ENCODE measurements at regions not wholly inside any gene's neighbourhood (a gene's known extent, or its start where the extent isn't known, plus 50 kb on each side); places are given as distances from the start of the nearest gene placed in this dataset.

DNA sequence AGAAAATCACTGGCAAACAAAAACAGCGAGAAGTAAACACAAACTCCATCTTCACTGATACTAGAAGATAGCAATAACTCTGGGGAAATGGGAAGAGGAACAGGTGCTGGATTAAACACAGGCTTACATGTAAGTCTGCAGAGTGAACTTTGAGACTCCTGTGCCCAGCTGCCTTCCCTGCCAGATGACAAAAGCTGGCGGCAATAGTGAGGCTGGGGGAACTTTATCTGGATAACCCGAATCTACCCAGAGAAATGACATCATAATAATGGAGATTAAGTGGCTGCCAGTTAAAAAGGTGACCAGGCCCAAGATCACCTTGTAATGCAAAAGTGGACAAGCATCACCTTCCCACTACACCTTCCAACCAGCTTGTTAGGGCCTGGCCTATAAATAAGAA lies 184.5 kb downstream of the CHRM3 start:
- Histone ChIP-seq H2AFZ (ENCODE audit: low read length) (no peak overlapping the region), H3K27me3 (ENCODE audit: control insufficient read depth, insufficient read depth, low read length) (no peaks in the 10 kb centered on the region), H4K20me1 (ENCODE audit: control insufficient read depth, extremely low read depth, insufficient read depth, low read length) (no peaks in the 10 kb centered on the region), H3K9me3 (ENCODE audit: control insufficient read depth, insufficient read depth, low read depth, low read length) (no peaks in the 10 kb centered on the region), H3K27ac (ENCODE audit: insufficient read depth, low read length) (no peak overlapping the region), H3K79me2 (ENCODE audit: control insufficient read depth, insufficient read depth, low read length) (no peaks in the 10 kb centered on the region), H3K4me3 (replicated peaks in 1 of 4; ENCODE audit: control extremely low read depth in 1 of 4, insufficient read depth in 1 of 4, low read depth in 3 of 4, low read length in 4 of 4) (no peak overlapping the region), H3K4me1 (ENCODE audit: control insufficient read depth, extremely low read depth, insufficient read depth, low read length) (no peaks in the 10 kb centered on the region), H3K4me2 (ENCODE audit: extremely low read depth, insufficient read depth, low read length) (no peak overlapping the region), H3K9ac (ENCODE audit: insufficient read depth, low read length) (no peak overlapping the region), H3K36me3 (ENCODE audit: control insufficient read depth, insufficient read depth, low read length) (no peaks in the 10 kb centered on the region)
- DNase-seq (ENCODE audit: low read depth in 2 of 2): no peak
- no peak for TF ChIP-seq EZH2 (IDR thresholded peaks at IDR 0.05; ENCODE audit: low read length, missing control alignments)
- TF ChIP-seq, protein P1, sequence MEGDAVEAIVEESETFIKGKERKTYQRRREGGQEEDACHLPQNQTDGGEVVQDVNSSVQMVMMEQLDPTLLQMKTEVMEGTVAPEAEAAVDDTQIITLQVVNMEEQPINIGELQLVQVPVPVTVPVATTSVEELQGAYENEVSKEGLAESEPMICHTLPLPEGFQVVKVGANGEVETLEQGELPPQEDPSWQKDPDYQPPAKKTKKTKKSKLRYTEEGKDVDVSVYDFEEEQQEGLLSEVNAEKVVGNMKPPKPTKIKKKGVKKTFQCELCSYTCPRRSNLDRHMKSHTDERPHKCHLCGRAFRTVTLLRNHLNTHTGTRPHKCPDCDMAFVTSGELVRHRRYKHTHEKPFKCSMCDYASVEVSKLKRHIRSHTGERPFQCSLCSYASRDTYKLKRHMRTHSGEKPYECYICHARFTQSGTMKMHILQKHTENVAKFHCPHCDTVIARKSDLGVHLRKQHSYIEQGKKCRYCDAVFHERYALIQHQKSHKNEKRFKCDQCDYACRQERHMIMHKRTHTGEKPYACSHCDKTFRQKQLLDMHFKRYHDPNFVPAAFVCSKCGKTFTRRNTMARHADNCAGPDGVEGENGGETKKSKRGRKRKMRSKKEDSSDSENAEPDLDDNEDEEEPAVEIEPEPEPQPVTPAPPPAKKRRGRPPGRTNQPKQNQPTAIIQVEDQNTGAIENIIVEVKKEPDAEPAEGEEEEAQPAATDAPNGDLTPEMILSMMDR (conservative IDR thresholded peaks at IDR 0.05 in 1 of 2, IDR thresholded peaks at IDR 0.05 in 1 of 2; ENCODE audit: low read depth in 1 of 2, low read length in 2 of 2): no peak

DNA sequence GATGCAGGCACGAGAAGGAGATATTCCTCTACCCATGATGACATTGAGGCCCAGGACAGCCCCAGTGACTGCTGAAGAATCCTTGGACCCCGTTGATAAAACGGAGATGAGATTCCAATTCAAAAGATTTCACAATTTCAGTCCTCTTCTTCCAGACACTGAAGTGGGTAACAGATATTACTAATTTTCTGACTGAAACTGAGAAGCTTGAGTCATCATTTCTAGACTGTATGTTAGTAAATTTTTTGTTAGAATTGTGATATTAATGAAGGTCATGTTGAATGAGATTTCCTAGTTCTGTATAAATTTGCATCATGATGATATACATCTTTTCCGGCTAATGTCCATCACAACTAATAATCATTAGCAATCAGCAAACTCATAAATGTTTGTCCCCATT lies 185.8 kb downstream of the CHRM3 start:
- Histone ChIP-seq H3K9me3 (ENCODE audit: control insufficient read depth, insufficient read depth, low read depth, low read length) (no peaks in the 10 kb centered on the region), H3K79me2 (ENCODE audit: control insufficient read depth, insufficient read depth, low read length) (no peaks in the 10 kb centered on the region), H3K4me1 (ENCODE audit: control insufficient read depth, extremely low read depth, insufficient read depth, low read length) (no peaks in the 10 kb centered on the region), H3K4me2 (ENCODE audit: extremely low read depth, insufficient read depth, low read length) (no peak overlapping the region), H3K4me3 (replicated peaks in 1 of 4; ENCODE audit: control extremely low read depth in 1 of 4, insufficient read depth in 1 of 4, low read depth in 3 of 4, low read length in 4 of 4) (no peak overlapping the region), H3K9ac (ENCODE audit: insufficient read depth, low read length) (no peak overlapping the region), H4K20me1 (ENCODE audit: control insufficient read depth, extremely low read depth, insufficient read depth, low read length) (no peaks in the 10 kb centered on the region), H3K36me3 (ENCODE audit: control insufficient read depth, insufficient read depth, low read length) (no peaks in the 10 kb centered on the region), H3K27me3 (ENCODE audit: control insufficient read depth, insufficient read depth, low read length) (no peaks in the 10 kb centered on the region), H2AFZ (ENCODE audit: low read length) (no peak overlapping the region), H3K27ac (ENCODE audit: insufficient read depth, low read length) (no peak overlapping the region)
- TF ChIP-seq, protein P1 (conservative IDR thresholded peaks at IDR 0.05 in 1 of 2, IDR thresholded peaks at IDR 0.05 in 1 of 2; ENCODE audit: low read depth in 1 of 2, low read length in 2 of 2): no peak
- TF ChIP-seq EZH2 (IDR thresholded peaks at IDR 0.05; ENCODE audit: low read length, missing control alignments): no peak
- DNase-seq (ENCODE audit: low read depth in 2 of 2): no peak

DNA sequence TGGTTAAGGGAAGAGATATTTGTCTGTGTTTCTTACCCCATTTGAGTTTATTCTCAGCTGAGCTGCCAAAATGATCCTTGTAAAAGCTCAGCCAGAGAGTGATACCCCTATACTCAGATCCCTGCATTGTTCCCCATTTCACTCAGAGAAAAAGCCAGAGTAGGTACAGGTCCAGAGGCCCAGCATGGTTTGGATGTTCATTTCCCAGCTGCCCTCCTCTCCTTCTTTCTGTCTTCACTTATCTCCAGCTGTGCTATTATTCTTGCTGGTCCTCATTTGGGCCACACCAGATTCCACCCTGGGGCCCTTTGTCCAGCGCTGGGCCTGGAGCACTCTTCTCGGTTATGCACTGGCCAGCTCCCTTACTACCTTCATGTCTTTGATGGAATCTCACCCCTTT lies 187.7 kb downstream of the CHRM3 start:
- H3K4me1 ChIP-seq (ENCODE audit: control insufficient read depth, extremely low read depth, insufficient read depth, low read length): no peaks in the 10 kb centered on the region
- no peaks in the 10 kb centered on the region for H3K79me2 ChIP-seq (ENCODE audit: control insufficient read depth, insufficient read depth, low read length)
- H3K4me2 ChIP-seq (ENCODE audit: extremely low read depth, insufficient read depth, low read length): no peak overlapping the region
- H3K4me3 ChIP-seq (replicated peaks in 1 of 4; ENCODE audit: control extremely low read depth in 1 of 4, insufficient read depth in 1 of 4, low read depth in 3 of 4, low read length in 4 of 4): no peak overlapping the region
- H3K9me3 ChIP-seq (ENCODE audit: control insufficient read depth, insufficient read depth, low read depth, low read length): no peaks in the 10 kb centered on the region
- H3K36me3 ChIP-seq (ENCODE audit: control insufficient read depth, insufficient read depth, low read length): no peaks in the 10 kb centered on the region
- H4K20me1 ChIP-seq (ENCODE audit: control insufficient read depth, extremely low read depth, insufficient read depth, low read length): no peaks in the 10 kb centered on the region
- TF ChIP-seq, protein P1 (conservative IDR thresholded peaks at IDR 0.05 in 1 of 2, IDR thresholded peaks at IDR 0.05 in 1 of 2; ENCODE audit: low read depth in 1 of 2, low read length in 2 of 2): no peak
- no peak overlapping the region for H3K27ac ChIP-seq (ENCODE audit: insufficient read depth, low read length)
- DNase-seq (ENCODE audit: low read depth in 2 of 2): no peak
- H3K9ac ChIP-seq (ENCODE audit: insufficient read depth, low read length): no peak overlapping the region
- no peaks in the 10 kb centered on the region for H3K27me3 ChIP-seq (ENCODE audit: control insufficient read depth, insufficient read depth, low read length)
- no peak overlapping the region for H2AFZ ChIP-seq (ENCODE audit: low read length)
